ENCODE measurements at regions not wholly inside any gene's neighbourhood (a gene's known extent, or its start where the extent isn't known, plus 50 kb on each side); places are given as distances from the start of the nearest gene placed in this dataset.

DNA sequence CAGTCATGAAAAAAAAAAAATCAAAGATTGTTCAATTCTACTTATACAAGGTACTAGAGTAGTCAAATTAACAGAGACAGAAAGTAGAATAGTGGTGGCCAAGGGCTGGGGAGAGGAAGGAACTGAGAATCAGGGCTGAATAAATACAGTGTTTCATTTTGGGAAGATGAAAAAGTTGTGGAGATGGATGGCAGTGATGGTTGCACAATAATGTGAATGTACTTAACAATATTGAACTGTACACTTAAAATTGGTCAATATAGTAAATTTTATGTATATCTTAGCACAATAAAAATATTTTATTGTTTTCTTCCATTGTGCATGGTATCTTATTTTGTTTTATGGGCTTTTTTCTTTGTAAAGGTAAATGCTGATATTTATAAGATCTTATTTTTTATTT is 262.2 kb upstream of the AGTR1 start:
- TF ChIP-seq, protein P1, sequence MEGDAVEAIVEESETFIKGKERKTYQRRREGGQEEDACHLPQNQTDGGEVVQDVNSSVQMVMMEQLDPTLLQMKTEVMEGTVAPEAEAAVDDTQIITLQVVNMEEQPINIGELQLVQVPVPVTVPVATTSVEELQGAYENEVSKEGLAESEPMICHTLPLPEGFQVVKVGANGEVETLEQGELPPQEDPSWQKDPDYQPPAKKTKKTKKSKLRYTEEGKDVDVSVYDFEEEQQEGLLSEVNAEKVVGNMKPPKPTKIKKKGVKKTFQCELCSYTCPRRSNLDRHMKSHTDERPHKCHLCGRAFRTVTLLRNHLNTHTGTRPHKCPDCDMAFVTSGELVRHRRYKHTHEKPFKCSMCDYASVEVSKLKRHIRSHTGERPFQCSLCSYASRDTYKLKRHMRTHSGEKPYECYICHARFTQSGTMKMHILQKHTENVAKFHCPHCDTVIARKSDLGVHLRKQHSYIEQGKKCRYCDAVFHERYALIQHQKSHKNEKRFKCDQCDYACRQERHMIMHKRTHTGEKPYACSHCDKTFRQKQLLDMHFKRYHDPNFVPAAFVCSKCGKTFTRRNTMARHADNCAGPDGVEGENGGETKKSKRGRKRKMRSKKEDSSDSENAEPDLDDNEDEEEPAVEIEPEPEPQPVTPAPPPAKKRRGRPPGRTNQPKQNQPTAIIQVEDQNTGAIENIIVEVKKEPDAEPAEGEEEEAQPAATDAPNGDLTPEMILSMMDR (IDR thresholded peaks at IDR 0.05; ENCODE audit: low read depth, low read length): no peak
- H3K4me3 ChIP-seq (replicated peaks in 1 of 2; ENCODE audit: low read depth in 2 of 2, low read length in 2 of 2): no peak overlapping the region
- no peak for DNase-seq (ENCODE audit: low read depth in 2 of 2)

GRCh38 chr3:148439254-148439822 is 258.4 kb upstream of the AGTR1 start:
- no peak for DNase-seq (ENCODE audit: low read depth in 2 of 2)
- TF ChIP-seq, protein P1 (IDR thresholded peaks at IDR 0.05; ENCODE audit: low read depth, low read length): no peak
- no peak overlapping the region for H3K4me3 ChIP-seq (replicated peaks in 1 of 2; ENCODE audit: low read depth in 2 of 2, low read length in 2 of 2)

DNA sequence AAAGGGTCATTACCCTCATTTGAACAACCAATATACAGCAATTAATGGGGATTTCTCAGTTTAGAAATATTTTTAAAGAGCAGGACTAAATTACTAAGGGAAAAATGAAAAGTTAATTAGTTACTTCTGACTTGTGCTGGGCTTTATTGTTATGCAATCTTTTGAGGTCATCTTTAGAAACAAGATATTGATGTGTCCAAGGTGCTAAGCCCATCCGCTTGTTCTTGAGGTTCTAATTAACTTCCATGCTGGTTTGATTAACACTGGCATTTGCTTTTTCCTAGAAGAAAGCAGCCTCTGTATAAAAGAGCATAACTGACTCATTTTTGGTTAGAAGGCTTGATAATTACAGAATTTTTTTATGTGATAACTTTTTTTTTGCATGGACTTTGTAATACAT is 256.5 kb upstream of the AGTR1 start:
- TF ChIP-seq, protein P1 (IDR thresholded peaks at IDR 0.05; ENCODE audit: low read depth, low read length): no peak
- DNase-seq (ENCODE audit: low read depth in 2 of 2): no peak
- H3K4me3 ChIP-seq (replicated peaks in 1 of 2; ENCODE audit: low read depth in 2 of 2, low read length in 2 of 2): no peak overlapping the region

DNA sequence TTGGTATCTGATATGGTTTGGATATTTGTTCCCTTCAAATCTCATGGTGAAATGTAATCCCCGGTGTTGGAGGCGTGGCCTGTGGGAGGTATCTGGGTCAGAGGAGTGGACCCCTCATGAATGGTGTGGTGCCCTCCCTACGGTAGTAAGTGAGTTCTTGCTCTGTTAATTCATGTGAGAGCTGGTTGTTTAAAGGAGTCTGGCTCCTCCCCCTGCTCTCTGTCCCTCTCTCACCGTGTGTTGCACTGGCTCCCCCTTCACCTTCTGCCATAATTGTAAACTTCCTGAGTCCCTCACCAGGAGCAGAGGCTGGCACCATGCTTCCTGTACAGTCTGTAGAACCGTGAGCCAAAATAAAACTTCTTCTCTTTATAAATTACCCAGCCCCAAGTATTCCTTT is 246.9 kb upstream of the AGTR1 start:
- no peak overlapping the region for H3K4me3 ChIP-seq (replicated peaks in 1 of 2; ENCODE audit: low read depth in 2 of 2, low read length in 2 of 2)
- TF ChIP-seq, protein P1 (IDR thresholded peaks at IDR 0.05; ENCODE audit: low read depth, low read length): no peak
- no peak for DNase-seq (ENCODE audit: low read depth in 2 of 2)

DNA sequence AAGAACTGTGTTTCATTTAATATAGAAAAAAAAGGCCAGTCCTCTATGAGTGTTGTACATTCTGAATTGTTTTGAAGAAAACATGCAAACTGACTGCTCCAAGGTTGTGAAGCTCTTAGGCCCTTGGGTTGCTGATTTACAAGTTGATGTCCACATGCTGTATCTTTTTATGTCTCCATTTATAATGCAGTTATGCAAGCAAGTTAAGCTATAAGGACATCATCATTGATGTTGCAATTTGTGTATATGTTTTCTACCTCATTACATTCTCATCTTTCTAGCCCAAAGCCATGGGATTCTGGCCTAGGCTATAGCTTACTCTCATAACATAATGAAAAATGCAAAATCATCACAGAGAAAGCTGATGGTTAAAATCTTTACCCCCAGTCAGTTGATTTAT is 245.7 kb upstream of the AGTR1 start:
- TF ChIP-seq, protein P1 (IDR thresholded peaks at IDR 0.05; ENCODE audit: low read depth, low read length): no peak
- no peak for DNase-seq (ENCODE audit: low read depth in 2 of 2)
- H3K4me3 ChIP-seq (replicated peaks in 1 of 2; ENCODE audit: low read depth in 2 of 2, low read length in 2 of 2): no peak overlapping the region

GRCh38 chr3:148453781-148454191 is 243.9 kb upstream of the AGTR1 start:
- no peak overlapping the region for H3K4me3 ChIP-seq (replicated peaks in 1 of 2; ENCODE audit: low read depth in 2 of 2, low read length in 2 of 2)
- no peak for DNase-seq (ENCODE audit: low read depth in 2 of 2)
- TF ChIP-seq, protein P1 (IDR thresholded peaks at IDR 0.05; ENCODE audit: low read depth, low read length): no peak

- DNase-seq (ENCODE audit: low read depth in 2 of 2): no peak
- no peak overlapping the region for H3K4me3 ChIP-seq (replicated peaks in 1 of 2; ENCODE audit: low read depth in 2 of 2, low read length in 2 of 2)
- TF ChIP-seq, protein P1 (IDR thresholded peaks at IDR 0.05; ENCODE audit: low read depth, low read length): no peak
Observed at GRCh38 chr3:148455098-148455497, 242.6 kb upstream of the AGTR1 start.
